OCI-LY1 (cell line): ENCODE measurements at regions not wholly inside any gene's neighbourhood (a gene's known extent, or its start where the extent isn't known, plus 50 kb on each side); places are given as distances from the start of the nearest gene placed in this dataset.

Experiments
- CTCF ChIP-seq: fragments of 200-600 bp; sonication (generic), shearing (Covaris generic); IDR thresholded peaks from 2 replicates; pipeline ENCODE4 v1.5.1; 2017; ENCODE audit warnings: mild to moderate bottlenecking, antibody characterized with exemption, low read length, moderate library complexity, mixed read lengths
- EZH2 ChIP-seq: fragments of 200-600 bp; sonication (generic), shearing (Covaris generic); IDR thresholded peaks from 2 replicates; pipeline ENCODE4 v1.8.0; 2017; ENCODE audit warnings: borderline replicate concordance, mixed run types, mild to moderate bottlenecking, antibody characterized with exemption, low read length, moderate library complexity, mixed read lengths

- TF ChIP-seq CTCF, result no peak
- TF ChIP-seq EZH2, result no peak
Measured at GRCh38 chr1:59162665-59163064, 134.2 kb upstream of the FGGY start.
